22Rv1 (cell line): ENCODE measurements at regions not wholly inside any gene's neighbourhood (a gene's known extent, or its start where the extent isn't known, plus 50 kb on each side); places are given as distances from the start of the nearest gene placed in this dataset.

Experiments
- CTCF ChIP-seq: fragments of 450-650 bp; IDR thresholded peaks from 2 replicates; pipeline ENCODE4 v1.5.1; 2017; ENCODE audit warnings: mild to moderate bottlenecking
- ZFX ChIP-seq: fragments of 450-650 bp; IDR thresholded peaks from 2 replicates; pipeline ENCODE4 v1.6.1; 2017; ENCODE audit warnings: antibody characterized with exemption, borderline replicate concordance

GRCh38 chr2:182559623-182560022, 132.8 kb upstream of the PDE1A start:
- TF ChIP-seq CTCF, result no peak
- no peak for TF ChIP-seq ZFX
